GM18505 (cell line): ENCODE measurements at regions not wholly inside any gene's neighbourhood (a gene's known extent, or its start where the extent isn't known, plus 50 kb on each side); places are given as distances from the start of the nearest gene placed in this dataset.
A peak's percentile ranks its signal among the peaks of the same experiment; 100 is the strongest.

Experiments used
- ATAC-seq: cut with Tn5 transposase; IDR thresholded peaks from one replicate; pipeline ENCODE4 v1.9.1; 2021; ENCODE audit not compliant: unreplicated experiment
- POLR2A ChIP-seq: IDR thresholded peaks from 4 replicates; pipeline ENCODE4 v1.6.1; 2011; ENCODE audit warnings: borderline replicate concordance; ENCODE audit not compliant: insufficient read depth, insufficient read length; ENCODE audit errors: extremely low read depth

DNA sequence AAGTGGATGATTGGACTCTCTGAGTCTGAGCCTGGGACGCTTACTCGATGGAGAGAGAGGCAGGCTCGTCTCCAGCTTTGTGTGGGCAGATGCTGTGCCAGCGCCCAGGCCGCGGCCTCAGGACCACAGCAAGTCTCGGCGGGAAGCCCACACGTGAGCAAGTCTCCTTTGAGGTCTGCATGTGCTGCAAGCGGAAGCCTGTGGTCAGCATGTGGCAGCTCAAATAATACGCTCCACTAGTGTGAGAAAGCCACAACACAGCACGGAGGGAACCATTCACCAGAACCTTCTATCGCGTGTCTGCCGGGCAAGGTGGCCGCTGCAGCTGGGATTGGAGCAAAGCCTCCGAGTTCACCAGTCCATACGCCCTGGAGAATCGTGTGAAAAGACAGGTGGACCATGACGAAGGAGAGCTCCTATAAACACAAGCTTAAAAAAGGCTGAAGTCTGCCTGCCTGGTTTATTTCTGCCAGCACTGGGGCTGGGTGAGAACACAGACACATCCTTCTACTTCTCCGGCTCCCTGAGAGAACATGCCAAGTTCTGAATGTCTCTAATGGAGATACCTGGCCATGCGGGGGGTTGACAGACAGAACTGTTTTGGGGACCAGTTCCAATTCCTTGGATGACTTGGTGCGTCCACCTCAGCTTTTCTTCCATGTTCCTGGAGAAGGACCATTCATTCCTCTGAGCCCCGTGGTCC, 82.0 kb upstream of the LRIG1 start:
- ATAC-seq, result peak; percentile 98
- no peak for TF ChIP-seq POLR2A

DNA sequence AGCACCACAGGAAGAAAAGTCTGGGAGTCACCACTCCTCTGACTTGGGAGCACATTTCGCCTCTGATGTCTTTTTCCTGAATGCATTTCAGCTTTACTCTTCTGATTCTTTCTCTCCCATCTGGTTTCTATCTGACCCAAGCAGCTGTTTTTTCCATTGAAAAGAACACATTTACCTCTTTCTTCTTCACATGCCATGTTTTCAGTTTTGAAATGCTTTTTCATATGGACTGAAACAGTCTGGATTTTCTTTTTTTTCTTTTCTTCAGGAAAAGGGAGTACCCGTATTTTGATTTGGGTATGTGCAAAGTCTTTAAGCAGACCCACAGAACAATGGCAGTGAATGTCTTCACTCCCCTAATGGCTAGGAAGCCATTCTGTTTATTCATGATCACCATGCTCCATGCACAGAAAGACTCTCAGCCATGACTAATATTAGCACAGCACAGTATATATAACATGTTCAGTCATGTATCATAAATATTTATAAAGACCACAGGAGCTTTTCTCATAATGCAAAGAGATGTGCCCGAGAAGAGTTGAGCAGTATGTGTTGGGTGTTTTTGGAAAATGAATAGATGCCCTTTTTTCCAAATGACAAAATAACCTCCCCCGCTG, 82.7 kb upstream of the LRIG1 start:
- no peak for TF ChIP-seq POLR2A
- no peak for ATAC-seq

DNA sequence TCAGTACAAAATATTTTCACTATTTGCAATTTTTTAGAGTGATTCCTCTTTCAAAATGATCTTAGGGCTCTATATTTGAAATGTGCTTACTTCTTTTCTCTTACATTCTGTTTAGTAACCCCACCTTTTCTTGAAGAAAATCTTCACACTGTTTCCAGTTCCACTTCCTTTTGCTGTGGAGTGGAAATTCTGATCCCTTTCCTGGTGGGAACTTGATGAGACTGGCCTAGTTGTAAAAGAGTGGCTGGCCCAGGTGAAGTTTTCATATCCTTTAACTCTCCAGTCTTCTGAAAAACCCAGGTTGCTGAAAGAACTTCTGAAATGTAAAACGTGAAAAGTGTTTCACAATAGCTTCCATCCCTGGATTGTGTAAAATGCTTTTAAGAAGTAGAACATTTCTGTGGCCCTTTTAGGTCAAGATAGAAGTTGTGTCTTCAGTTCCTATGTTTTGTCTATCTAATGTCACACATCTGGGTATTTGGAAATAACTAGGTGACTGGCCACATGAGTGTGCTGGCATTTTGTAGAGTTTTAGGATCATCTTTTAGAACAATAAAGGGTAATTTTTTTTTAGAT, 84.8 kb upstream of the LRIG1 start:
- ATAC-seq, result no peak
- TF ChIP-seq POLR2A, result no peak

DNA sequence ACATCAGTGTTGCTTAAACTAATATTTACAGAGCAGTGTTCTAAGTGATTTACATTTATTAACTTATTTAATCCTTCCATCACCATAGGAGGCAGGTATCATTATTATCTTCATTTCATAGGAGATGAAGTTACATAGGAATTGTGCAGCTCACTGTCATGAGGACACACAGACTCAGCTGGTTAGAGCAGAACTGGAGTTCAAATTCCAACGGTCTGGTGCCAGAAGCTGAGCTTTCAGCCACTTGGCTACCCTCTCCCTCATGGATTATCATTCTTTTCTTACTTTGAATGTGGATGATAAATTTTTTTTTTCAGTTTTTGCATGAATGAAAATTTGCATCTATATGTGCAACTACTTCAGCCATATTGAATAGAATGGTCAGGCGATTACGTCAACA, 86.0 kb upstream of the LRIG1 start:
- ATAC-seq, result no peak
- TF ChIP-seq POLR2A, result no peak

DNA sequence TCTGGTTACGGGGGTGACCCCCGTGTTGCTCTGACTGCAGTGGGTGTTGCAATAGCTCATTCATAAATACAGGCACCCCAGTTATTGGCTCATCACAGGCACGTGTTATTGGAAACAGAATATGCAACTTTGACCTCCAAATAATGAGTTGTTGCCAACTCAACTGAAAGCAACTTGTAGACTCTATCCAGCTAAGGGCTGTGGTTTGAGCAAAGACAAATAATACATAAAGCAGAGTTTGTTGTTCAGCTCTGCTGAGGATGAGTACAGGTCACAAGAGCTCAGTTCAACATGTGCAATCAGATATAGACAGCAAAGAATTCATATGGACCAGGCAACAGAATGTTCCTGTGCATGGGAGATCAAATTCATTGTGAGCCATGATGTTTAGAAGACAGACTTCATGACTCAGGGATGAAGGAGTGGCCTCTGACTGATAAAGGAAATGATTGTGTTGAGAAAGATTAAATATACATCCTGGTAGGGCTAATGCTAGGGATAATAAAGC, 87.6 kb upstream of the LRIG1 start:
- no peak for ATAC-seq
- no peak for TF ChIP-seq POLR2A

DNA sequence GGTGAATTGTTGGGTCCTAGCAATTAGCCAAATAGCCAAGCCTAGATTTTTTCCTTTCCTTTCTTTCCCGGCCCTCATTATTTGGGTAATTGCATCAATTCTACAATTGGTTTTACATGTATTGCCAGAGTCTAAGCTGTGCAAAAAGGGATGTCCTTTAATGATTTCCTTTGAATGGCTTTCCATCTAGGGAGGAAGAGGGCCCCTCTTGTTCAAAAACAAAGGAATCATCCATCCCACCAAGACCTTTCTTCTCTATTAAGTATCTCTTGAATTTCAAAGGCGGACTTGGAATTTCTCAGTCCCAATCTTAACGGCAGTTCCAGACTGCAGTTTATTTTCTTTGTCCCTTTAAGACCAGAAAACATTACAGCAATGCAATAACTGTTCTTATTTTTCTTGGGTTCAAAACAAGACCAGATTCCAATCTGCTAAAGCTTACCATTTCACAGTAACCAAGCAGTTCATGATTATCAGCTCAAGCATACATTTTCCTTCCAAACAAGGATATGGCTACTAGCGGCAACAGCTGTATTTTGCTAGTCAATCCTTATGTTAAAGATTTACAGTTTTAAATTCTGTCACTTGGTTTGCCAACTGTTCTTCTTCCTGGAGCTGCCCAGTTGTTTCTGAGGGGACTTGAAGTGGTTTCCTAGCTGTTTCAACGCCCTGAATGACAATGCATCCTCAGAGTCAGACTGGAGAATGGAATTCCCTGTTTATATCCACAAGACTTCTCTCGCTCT, 91.4 kb upstream of the LRIG1 start:
- no peak for TF ChIP-seq POLR2A
- ATAC-seq, result no peak

DNA sequence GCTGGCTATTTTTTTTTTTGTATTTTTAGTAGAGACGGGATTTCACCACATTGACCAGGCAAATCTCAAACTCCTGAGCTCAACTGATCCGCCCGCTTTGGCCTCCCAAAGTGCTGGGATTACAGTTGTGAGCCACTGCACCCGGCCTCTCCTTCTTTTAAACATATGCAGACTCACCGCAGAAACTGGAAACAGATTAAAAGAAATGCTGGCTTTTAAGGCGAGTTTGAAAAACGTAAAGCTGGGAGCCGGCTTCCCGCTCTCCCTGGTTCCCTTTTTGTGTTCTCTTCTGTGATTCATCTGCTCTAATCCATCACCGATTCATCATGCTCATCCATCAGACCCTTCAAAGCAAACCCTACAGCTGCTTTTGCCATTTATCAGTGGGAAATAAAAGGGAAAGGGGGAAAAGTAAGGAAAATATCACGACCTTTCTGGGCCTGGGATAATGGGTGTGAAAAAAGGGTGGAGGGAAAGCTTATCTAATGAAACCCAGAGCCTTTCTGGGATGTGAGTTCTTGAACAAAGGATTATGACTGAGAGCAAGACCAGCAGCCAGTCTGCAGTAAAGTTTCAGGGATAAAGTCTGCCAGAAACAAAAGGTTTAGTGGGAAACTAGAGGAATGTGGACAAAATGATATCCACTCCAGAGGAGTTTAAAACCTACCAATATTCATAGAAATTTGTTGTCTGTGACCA, 92.3 kb upstream of the LRIG1 start:
- no peak for ATAC-seq
- no peak for TF ChIP-seq POLR2A

DNA sequence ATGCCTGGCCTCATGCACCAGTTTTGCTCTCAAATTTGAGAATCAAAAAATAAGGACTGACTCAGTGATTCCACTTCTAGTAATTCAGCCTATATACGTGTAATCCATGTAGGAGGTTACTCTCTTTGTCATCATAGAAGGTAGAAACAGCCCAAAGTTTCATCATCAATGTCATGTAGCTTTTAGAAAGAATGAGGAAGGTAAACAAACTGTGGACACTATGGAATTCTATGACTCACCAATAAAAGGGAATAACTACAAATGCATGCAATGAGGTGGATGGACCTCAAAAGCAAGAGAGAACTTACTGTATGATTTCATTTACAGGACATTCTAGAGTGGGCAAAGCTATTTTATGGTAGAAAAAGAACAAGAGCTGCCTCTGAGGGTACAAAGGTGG, 93.2 kb upstream of the LRIG1 start:
- no peak for ATAC-seq

DNA sequence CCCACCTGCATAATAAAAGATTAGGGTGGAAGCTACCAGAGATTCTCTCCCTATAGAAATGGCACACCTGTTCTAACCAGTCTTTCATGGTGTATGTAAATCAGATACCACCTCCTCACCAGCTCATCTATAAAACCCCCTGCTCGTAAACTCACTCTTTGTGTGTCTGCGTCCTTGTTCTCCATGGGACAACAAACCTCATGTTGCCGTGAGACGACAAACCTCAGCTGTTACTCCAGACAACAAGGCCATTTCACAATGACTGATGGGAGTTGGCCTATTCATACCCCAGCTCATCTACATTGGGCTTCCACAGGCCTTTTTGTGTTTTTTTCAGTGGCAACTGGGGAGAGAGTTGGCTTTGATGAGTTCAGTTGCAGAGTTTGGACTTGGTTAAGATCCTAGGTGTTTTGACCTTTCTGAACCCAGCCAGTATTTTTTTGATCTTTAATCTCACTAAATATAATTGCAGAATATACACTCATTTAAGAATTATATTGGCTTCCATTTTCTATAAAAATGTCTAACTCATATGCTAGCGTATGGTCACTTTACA, 96.6 kb upstream of the LRIG1 start:
- no peak for ATAC-seq
- TF ChIP-seq POLR2A, result no peak

More for the DNA sequence above, 93.2 kb upstream of the LRIG1 start:
- TF ChIP-seq POLR2A, result no peak

DNA sequence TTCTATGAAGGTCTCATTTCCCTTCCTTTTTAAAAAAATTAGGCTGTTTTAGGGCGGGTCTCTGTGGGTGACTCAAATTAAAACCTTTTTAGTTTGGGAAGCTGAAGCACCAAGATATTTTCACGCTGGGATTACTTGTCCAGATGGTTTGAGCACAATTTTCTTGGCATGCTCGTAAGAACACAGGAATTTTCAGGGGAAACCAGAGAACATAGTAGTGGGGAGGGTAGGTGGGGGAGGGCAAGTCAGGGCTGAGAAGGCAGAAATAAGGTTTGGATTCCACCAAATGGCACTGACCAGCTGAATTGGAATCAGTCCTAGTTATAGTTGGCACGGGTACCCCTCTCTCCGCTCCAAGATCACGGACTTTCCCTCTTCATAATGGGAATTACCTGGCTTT, 97.3 kb upstream of the LRIG1 start:
- no peak for TF ChIP-seq POLR2A
- no peak for ATAC-seq

DNA sequence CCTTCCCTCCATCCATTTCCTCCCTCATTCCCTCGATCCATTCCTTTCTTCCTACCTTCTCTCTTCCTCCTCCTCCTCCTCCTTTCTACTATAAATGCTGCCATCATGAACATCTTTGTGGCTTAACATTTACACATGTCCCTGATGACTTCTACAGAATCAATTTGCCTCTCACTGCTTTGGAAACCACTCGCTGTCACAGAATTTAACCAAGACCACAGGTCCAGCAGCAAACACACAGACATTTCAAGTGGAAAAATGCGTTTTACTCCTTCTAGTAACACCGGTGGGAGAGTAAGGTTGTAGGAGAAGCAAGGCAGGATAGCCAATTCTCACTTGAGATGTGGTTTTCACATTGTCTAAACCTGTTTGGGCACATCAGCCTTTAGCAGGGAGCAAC, 101.4 kb upstream of the LRIG1 start:
- TF ChIP-seq POLR2A, result no peak
- ATAC-seq, result no peak

DNA sequence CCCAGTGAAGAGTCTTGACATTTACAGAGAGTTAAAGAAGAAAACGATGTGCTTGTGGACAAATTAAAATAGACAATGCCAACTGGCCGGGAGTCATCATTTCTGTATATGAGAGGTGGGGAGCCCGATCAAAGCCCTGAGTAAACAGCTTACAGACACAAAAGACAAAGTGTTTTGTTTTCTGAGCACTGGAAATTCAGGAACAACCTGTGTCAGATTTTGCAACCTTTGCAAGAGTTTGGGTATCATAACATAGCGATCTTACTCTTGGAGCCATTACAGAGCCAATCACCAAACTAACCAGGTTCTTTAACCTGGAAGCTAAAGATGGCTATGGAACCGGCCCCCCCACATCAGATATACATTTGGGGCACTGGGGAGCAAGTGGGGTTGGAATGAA, 101.9 kb upstream of the LRIG1 start:
- no peak for ATAC-seq
- no peak for TF ChIP-seq POLR2A
